GM12872 (cell line): ENCODE measurements at regions not wholly inside any gene's neighbourhood (a gene's known extent, or its start where the extent isn't known, plus 50 kb on each side); places are given as distances from the start of the nearest gene placed in this dataset.

Experiments
- TF ChIP-seq, protein P1 (sequence below): IDR thresholded peaks from 3 replicates; pipeline ENCODE4 v1.5.1; 2011; ENCODE audit warnings: low read depth, mild to moderate bottlenecking, low read length, moderate library complexity; ENCODE audit not compliant: insufficient read depth

DNA sequence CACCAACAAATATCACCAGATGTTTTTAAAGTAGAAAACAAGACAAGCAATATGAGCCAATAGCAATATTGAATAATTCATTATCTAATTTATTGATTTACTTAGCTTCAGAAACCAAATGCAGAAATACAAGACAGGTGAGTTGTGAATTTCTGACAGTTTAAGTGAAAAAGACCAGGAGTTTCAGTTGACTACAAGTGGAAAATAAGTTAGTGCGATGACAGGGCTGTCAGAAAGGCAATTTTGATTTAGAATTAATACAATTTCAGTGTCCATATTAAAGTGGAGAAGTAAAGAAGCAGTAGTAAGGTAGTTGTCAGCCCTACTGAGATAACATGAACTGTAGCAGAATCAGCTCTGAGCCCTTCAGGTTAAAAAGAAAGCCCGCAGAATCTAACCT, 1066.7 kb upstream of the ATXN8OS start:
- TF ChIP-seq, protein P1, sequence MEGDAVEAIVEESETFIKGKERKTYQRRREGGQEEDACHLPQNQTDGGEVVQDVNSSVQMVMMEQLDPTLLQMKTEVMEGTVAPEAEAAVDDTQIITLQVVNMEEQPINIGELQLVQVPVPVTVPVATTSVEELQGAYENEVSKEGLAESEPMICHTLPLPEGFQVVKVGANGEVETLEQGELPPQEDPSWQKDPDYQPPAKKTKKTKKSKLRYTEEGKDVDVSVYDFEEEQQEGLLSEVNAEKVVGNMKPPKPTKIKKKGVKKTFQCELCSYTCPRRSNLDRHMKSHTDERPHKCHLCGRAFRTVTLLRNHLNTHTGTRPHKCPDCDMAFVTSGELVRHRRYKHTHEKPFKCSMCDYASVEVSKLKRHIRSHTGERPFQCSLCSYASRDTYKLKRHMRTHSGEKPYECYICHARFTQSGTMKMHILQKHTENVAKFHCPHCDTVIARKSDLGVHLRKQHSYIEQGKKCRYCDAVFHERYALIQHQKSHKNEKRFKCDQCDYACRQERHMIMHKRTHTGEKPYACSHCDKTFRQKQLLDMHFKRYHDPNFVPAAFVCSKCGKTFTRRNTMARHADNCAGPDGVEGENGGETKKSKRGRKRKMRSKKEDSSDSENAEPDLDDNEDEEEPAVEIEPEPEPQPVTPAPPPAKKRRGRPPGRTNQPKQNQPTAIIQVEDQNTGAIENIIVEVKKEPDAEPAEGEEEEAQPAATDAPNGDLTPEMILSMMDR: no peak

DNA sequence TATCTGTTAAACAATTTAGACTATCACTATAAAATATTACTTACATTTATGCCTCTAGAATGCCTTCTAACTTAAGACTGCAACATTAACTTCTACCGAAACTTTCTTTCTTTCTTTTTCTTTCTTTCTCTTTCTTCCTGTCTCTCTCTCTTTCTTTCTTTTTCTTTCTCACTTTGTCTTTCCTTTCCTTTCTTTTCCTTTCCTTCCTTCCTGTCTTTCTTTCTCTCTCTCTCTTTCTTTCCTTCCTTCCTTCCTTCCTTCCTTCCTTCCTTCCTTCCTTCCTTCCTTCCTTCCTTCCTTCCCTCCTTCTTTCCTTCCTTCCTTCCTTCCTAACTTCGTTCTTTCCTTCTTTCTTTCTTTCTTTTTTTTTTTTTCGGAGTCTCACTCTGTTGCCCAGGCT, 1071.9 kb upstream of the ATXN8OS start:
- TF ChIP-seq, protein P1: no peak

DNA sequence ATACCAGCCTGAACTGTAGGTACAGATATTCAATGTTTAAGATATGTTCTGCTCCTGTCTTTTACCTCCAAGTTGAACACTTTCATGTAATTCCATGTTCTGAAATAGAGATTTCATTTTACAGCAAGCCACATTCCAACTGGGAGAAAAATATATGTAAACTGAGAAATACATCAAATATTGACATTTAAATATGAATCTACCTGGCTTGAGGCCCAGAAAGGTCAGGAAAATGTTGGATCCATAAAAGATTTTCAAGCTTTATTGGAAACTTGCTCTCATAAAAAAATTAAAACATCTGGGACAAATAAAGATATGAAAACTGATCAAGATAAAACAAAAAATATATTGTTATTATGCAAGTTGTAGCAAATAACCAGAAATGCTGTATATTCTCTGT, 1078.7 kb upstream of the ATXN8OS start:
- TF ChIP-seq, protein P1: no peak

DNA sequence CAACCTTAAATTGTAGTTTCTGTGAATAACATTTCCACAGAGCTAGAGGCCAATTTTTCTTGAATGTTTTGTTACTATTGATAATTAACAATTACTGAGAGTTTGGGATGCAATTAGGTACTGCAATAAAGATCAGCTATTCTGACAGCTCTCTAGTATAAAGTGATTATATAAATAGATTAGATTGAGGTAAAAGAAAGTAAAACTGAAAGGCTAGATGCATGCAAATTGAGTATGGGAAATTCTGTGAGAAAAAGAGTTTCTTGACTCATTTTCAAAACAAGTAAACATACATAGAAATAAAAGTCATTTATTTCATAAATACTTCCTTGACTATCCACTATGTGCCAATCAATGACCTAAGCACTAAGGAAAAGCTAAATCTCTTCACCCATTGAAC, 1087.5 kb upstream of the ATXN8OS start:
- TF ChIP-seq, protein P1: no peak

DNA sequence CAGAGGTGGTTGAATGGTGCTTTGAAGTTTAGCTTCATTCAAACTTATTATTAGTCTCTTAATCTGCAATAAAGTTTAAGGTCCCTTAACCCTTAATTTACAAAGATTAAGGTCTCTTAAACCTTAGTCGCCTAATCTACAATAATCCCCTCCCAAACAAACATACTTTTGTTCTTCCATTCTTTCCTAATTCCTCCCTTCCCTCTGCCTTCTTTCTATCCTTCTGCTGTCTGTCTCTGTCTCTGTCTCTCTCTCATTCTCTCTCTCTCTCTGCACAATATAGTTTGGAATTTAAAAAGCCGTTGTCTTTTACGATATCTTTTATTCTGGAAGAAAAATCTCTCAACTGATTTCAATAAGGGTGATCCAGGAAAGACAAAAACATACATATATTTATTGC, 1096.8 kb upstream of the ATXN8OS start:
- TF ChIP-seq, protein P1: no peak

DNA sequence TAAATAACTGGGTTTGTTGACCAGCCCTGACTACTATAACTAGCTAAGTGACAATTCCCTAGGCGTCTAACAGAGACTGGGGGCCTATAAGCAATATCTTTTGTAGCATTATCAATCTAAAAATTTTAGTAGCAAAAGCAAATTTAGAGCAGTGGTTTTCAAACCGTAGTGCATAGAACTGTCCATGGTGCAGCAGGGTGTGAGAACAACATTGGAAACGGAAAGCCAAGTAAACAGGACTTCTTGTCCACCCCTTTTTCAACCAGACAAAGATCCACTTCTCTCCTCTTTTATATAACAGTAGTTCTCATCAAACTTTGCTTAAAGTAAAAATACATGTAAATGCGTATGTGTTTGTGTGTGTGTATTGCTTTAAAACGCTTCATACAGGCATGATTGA, 1099.1 kb upstream of the ATXN8OS start:
- TF ChIP-seq, protein P1: no peak

DNA sequence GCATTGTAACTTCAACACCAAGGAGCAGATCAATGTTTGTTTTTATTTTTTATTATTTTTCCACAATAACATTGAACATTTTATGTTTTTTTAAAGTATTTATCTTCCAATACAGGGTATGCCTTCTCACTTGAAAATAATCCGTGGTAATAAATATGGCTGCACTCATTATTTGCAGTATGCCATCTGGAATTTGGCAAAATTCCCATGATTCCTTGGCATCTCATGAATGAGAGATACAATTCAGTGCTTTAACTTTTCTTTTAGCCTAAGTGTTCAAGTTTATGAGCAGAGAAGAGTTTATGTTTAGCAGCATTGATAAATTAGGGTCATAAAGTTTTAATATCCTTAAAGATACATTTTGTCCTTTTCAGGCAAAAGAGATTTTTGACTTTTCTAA, 1109.6 kb upstream of the ATXN8OS start:
- TF ChIP-seq, protein P1: no peak

DNA sequence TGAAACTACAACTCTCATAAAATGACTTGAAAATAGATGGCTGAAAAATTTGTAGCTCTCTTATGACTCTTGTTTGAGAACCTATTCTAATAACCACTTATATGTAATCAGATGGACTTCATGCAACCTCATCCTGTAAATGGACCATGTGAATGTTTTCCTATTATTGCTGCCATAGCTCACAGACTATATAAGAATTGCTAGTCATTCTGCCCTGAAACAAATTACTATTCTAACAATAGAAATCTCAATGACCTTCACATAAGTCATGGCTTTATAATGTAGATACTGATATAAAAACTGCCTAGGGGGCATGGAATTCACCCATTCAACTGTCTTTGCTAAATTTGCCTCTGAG, 1111.0 kb upstream of the ATXN8OS start:
- TF ChIP-seq, protein P1: no peak
